ENCODE measurements at regions not wholly inside any gene's neighbourhood (a gene's known extent, or its start where the extent isn't known, plus 50 kb on each side); places are given as distances from the start of the nearest gene placed in this dataset.

- TF ChIP-seq CHD7 (IDR thresholded peaks at IDR 0.05; ENCODE audit: low read depth, low read length) (no peak), CEBPG (CRISPR knock-in tag; IDR thresholded peaks at IDR 0.05) (no peak), CEBPG (tag; conservative IDR thresholded peaks at IDR 0.05 in 1 of 2, IDR thresholded peaks at IDR 0.05 in 1 of 2) (no peak), TEAD2 (tag; IDR thresholded peaks at IDR 0.05) (no peak), ID3 (CRISPR knock-in tag; IDR thresholded peaks at IDR 0.05) (no peak), ID3 (tag; IDR thresholded peaks at IDR 0.05) (no peak), MIER1 (IDR thresholded peaks at IDR 0.05; ENCODE audit: low read depth) (no peak), BDP1 (IDR thresholded peaks at IDR 0.05; ENCODE audit: insufficient read depth, insufficient read length) (no peak), EP400 (IDR thresholded peaks at IDR 0.05) (peak; percentile 95), TBP (optimal IDR thresholded peaks at IDR 0.05; ENCODE audit: low read depth, low read length) (peak; percentile 76), TAF15 (IDR thresholded peaks at IDR 0.05; ENCODE audit: low read depth, low read length) (no peak)
These were observed 304.9 kb downstream of the GBA3 start (continued) for GRCh38 chr4:22997358-22998224.

All from K562 (cell line).